MG63 (cell line): ENCODE measurements at regions not wholly inside any gene's neighbourhood (a gene's known extent, or its start where the extent isn't known, plus 50 kb on each side); places are given as distances from the start of the nearest gene placed in this dataset.
"Not testable (repeated sequence)": the region's sequence is repeated elsewhere in the genome, so short reads cannot be mapped to it uniquely, and the experiment has no call there.

Experiments used
- DNase-seq: peaks from one replicate; pipeline ENCODE4 v3.0.0-alpha.2; 2020
- H3K27me3 ChIP-seq: fragments of 250-450 bp; sonication (Bioruptor Pico); 2 replicates; pipeline ENCODE4 v1.5.1; 2020; ENCODE audit warnings: mild to moderate bottlenecking, moderate library complexity
- H3K36me3 ChIP-seq: fragments of 250-450 bp; sonication (Bioruptor Pico); 2 replicates; pipeline ENCODE4 v1.5.1; 2020; ENCODE audit warnings: mild to moderate bottlenecking, moderate library complexity
- H3K4me3 ChIP-seq: fragments of 250-450 bp; sonication (Bioruptor Pico); 2 replicates; pipeline ENCODE4 v1.5.1; 2020; ENCODE audit warnings: mild to moderate bottlenecking, moderate library complexity
- H3K9me3 ChIP-seq: fragments of 250-450 bp; sonication (Bioruptor Pico); 2 replicates; pipeline ENCODE4 v1.5.1; 2020; ENCODE audit warnings: mild to moderate bottlenecking, moderate library complexity

- not testable (repeated sequence) for H3K4me3 ChIP-seq, H3K36me3 ChIP-seq, DNase-seq, H3K9me3 ChIP-seq, H3K27me3 ChIP-seq
Observed at GRCh38 chr4:27442661-27443060, 582.0 kb downstream of the STIM2 start.

- no peak overlapping the region for H3K4me3 ChIP-seq
- no peaks in the 10 kb centered on the region for H3K27me3 ChIP-seq
- DNase-seq: peak; percentile 2
- no peaks in the 10 kb centered on the region for H3K9me3 ChIP-seq
- H3K36me3 ChIP-seq: no peaks in the 10 kb centered on the region
Observed at GRCh38 chr4:27463816-27464215, 603.2 kb downstream of the STIM2 start.

GRCh38 chr4:27467351-27467750, 606.7 kb downstream of the STIM2 start:
- H3K4me3 ChIP-seq: no peak overlapping the region
- H3K36me3 ChIP-seq: no peaks in the 10 kb centered on the region
- H3K9me3 ChIP-seq: no peaks in the 10 kb centered on the region
- no peak for DNase-seq
- no peaks in the 10 kb centered on the region for H3K27me3 ChIP-seq

- Histone ChIP-seq H3K27me3 (no peaks in the 10 kb centered on the region), H3K4me3 (no peak overlapping the region), H3K9me3 (no peaks in the 10 kb centered on the region)
Observed at GRCh38 chr4:27472364-27472763, 611.7 kb downstream of the STIM2 start.

GRCh38 chr4:27474691-27475090, 614.0 kb downstream of the STIM2 start:
- no peak overlapping the region for H3K4me3 ChIP-seq
- H3K36me3 ChIP-seq: no peaks in the 10 kb centered on the region
- DNase-seq: no peak
- no peaks in the 10 kb centered on the region for H3K9me3 ChIP-seq
- H3K27me3 ChIP-seq: no peaks in the 10 kb centered on the region

More at GRCh38 chr4:27472364-27472763, 611.7 kb downstream of the STIM2 start:
- no peak for DNase-seq
- no peaks in the 10 kb centered on the region for H3K36me3 ChIP-seq

GRCh38 chr4:27484216-27484615, 623.6 kb downstream of the STIM2 start:
- no peaks in the 10 kb centered on the region for H3K36me3 ChIP-seq
- DNase-seq: no peak
- no peaks in the 10 kb centered on the region for H3K27me3 ChIP-seq
- no peaks in the 10 kb centered on the region for H3K9me3 ChIP-seq
- H3K4me3 ChIP-seq: no peak overlapping the region

GRCh38 chr4:27490315-27490714, 629.7 kb downstream of the STIM2 start:
- Histone ChIP-seq H3K27me3 (no peaks in the 10 kb centered on the region), H3K9me3 (no peaks in the 10 kb centered on the region), H3K36me3 (no peaks in the 10 kb centered on the region), H3K4me3 (no peak overlapping the region)
- no peak for DNase-seq

GRCh38 chr4:27490766-27491165, 630.1 kb downstream of the STIM2 start:
- no peak overlapping the region for H3K4me3 ChIP-seq
- H3K9me3 ChIP-seq: no peaks in the 10 kb centered on the region
- no peaks in the 10 kb centered on the region for H3K36me3 ChIP-seq
- no peak for DNase-seq
- no peaks in the 10 kb centered on the region for H3K27me3 ChIP-seq

GRCh38 chr4:27506401-27506800, 645.8 kb downstream of the STIM2 start:
- H3K9me3 ChIP-seq: no peaks in the 10 kb centered on the region
- no peak overlapping the region for H3K4me3 ChIP-seq
- DNase-seq: no peak
- H3K36me3 ChIP-seq: no peaks in the 10 kb centered on the region
- H3K27me3 ChIP-seq: no peaks in the 10 kb centered on the region

- Histone ChIP-seq H3K27me3 (no peaks in the 10 kb centered on the region), H3K9me3 (no peaks in the 10 kb centered on the region), H3K36me3 (no peaks in the 10 kb centered on the region), H3K4me3 (no peak overlapping the region)
- DNase-seq: no peak
Observed at GRCh38 chr4:27514711-27515110, 654.1 kb downstream of the STIM2 start.

- no peak for DNase-seq
- H3K9me3 ChIP-seq: no peaks in the 10 kb centered on the region
- no peaks in the 10 kb centered on the region for H3K36me3 ChIP-seq
- no peak overlapping the region for H3K4me3 ChIP-seq
- H3K27me3 ChIP-seq: no peaks in the 10 kb centered on the region
Observed at GRCh38 chr4:27515140-27515539, 654.5 kb downstream of the STIM2 start.

- H3K36me3 ChIP-seq: no peaks in the 10 kb centered on the region
- H3K27me3 ChIP-seq: no peaks in the 10 kb centered on the region
- DNase-seq: no peak
- no peak overlapping the region for H3K4me3 ChIP-seq
- no peaks in the 10 kb centered on the region for H3K9me3 ChIP-seq
Observed at GRCh38 chr4:27518876-27519275, 658.2 kb downstream of the STIM2 start.

GRCh38 chr4:27524224-27524623, 663.6 kb downstream of the STIM2 start:
- Histone ChIP-seq H3K9me3 (no peaks in the 10 kb centered on the region), H3K36me3 (no peaks in the 10 kb centered on the region), H3K4me3 (no peak overlapping the region), H3K27me3 (no peaks in the 10 kb centered on the region)
- no peak for DNase-seq

GRCh38 chr4:27534488-27534887, 673.8 kb downstream of the STIM2 start:
- DNase-seq: no peak
- H3K36me3 ChIP-seq: no peaks in the 10 kb centered on the region
- no peak overlapping the region for H3K4me3 ChIP-seq
- H3K9me3 ChIP-seq: no peaks in the 10 kb centered on the region
- H3K27me3 ChIP-seq: no peaks in the 10 kb centered on the region

GRCh38 chr4:27568236-27568951, 707.8 kb downstream of the STIM2 start:
- Histone ChIP-seq H3K9me3 (no peaks in the 10 kb centered on the region), H3K4me3 (no peak overlapping the region), H3K27me3 (no peaks in the 10 kb centered on the region), H3K36me3 (no peaks in the 10 kb centered on the region)
- no peak for DNase-seq

- Histone ChIP-seq H3K9me3 (no peaks in the 10 kb centered on the region), H3K4me3 (no peak overlapping the region), H3K27me3 (no peaks in the 10 kb centered on the region), H3K36me3 (no peaks in the 10 kb centered on the region)
- no peak for DNase-seq
Observed at GRCh38 chr4:27568952-27569319, 708.3 kb downstream of the STIM2 start.

GRCh38 chr4:27574743-27575142, 714.1 kb downstream of the STIM2 start:
- DNase-seq: no peak
- H3K9me3 ChIP-seq: no peaks in the 10 kb centered on the region
- H3K4me3 ChIP-seq: no peak overlapping the region
- H3K27me3 ChIP-seq: no peaks in the 10 kb centered on the region
- H3K36me3 ChIP-seq: no peaks in the 10 kb centered on the region

GRCh38 chr4:27577951-27578350, 717.3 kb downstream of the STIM2 start:
- no peak overlapping the region for H3K4me3 ChIP-seq
- no peaks in the 10 kb centered on the region for H3K36me3 ChIP-seq
- no peaks in the 10 kb centered on the region for H3K9me3 ChIP-seq
- DNase-seq: no peak
- H3K27me3 ChIP-seq: no peaks in the 10 kb centered on the region

GRCh38 chr4:27592738-27593137, 732.1 kb downstream of the STIM2 start:
- DNase-seq: no peak
- Histone ChIP-seq H3K9me3 (no peaks in the 10 kb centered on the region), H3K36me3 (no peaks in the 10 kb centered on the region), H3K27me3 (no peaks in the 10 kb centered on the region), H3K4me3 (no peak overlapping the region)
